ENCODE measurements at regions not wholly inside any gene's neighbourhood (a gene's known extent, or its start where the extent isn't known, plus 50 kb on each side); places are given as distances from the start of the nearest gene placed in this dataset.

DNA sequence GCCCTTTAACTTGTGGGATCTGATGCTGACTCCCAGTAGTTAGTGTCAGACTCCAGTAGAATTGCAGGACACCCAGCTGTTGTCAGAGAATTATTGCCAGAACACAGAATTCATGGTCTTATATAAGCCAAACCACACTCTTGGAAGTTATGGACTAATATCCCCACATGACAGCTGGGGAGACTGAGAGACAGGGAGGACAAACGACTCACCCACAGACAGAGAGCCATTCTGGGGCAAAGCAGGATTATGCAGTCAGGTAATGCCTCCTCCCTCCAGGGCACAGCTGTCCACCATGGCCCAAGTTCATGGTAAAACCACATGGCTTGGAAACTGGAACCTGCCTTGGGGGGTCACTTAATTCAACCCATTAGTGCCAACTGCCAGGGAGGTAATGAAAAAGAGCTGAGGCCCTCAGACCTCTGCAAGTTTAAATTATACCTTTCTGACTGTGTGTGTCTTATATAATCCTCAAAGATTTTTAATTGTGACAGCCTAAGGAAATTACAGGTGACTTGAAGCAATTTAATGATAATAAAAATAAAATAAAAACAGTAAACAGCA is 299.5 kb downstream of the BUD13 start:
- DNase-seq (ENCODE audit: low read depth), result no peak

DNA sequence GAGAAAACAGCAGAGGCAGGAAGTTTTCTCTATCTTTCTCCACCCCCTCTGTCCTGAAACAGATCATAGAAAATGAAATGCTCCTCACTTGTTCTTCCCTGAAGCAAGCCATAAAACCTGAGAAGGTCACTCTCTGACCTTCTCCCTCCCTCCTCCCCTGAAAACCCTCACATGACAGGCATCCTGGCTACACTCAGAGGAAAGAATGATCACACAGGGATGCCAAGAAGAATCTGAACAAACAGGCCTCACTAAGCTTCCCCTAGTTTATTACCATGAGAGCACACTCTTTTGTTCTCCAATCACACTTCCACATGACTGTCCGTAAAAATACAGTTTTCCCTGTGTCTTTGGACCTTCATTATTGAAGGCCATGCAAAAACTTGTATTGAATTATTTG is 300.1 kb downstream of the BUD13 start:
- DNase-seq (ENCODE audit: low read depth), result no peak

DNA sequence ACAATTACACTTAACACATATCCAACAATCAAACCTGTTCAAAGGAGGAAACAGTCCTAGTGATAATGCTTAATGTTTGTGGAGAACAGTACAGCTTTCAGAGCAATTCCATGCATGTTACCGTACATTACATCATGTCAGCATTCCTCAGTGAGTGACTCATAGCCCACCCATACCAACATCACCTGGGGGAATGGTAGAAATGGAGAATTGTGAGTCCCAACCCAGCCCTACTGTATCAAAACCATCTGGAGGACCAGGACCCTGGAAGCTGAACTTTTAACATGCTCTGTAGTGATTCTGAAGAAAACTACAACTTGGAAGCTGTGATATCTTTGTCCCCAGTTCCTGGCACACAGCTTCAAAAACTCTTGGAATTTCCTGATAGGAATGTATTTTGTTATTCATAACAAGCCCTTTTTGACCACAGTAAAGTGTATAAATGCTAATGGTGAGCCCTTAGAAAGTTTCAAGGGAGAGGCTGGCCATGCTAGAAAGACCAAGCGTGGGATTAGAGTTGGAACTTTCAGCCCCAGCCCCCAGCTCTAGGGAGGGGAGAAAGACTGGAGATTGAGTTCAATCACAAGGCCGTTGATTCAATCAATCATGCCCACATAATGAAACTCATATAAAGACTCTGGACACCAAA is 301.1 kb downstream of the BUD13 start:
- DNase-seq (ENCODE audit: low read depth), result no peak

DNA sequence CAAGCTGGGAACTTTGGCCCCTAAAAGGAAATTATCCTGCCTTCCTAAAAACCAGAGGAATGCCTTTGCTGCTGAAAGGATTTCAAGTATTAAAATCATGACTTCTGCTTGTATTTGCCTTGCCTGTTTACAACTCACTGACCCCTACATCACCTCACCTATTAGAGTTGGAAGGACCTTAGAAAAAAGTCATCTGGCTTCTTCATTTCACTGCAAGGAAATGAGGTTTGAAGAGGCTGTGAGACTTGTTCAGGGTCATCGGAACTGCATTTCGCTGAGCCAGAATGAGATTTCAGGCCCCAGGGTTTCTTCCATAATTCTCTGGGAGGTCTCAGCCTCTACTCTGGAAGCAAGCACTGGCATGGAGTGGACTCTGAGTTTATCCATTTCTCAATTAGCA is 304.1 kb downstream of the BUD13 start:
- no peak for DNase-seq (ENCODE audit: low read depth)

DNA sequence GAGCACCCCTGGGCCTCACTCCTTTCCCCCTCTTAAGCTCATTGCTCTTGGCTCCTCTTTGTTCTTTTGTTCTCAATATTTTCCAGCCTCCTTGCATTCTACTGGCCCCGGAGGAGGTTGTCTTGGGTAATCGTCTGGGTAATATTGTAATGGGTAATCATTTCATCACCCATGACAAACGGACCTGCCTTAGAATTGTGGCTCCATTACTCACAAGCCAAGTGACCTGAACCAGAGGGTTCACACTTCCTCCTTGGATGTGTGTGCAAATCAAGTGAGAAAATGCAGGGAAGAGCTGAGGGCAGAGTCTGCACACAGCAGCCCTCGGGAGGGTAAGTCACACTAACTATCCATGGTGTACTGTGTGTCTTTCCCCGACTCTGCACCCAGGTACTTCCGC is 305.0 kb downstream of the BUD13 start:
- no peak for DNase-seq (ENCODE audit: low read depth)

DNA sequence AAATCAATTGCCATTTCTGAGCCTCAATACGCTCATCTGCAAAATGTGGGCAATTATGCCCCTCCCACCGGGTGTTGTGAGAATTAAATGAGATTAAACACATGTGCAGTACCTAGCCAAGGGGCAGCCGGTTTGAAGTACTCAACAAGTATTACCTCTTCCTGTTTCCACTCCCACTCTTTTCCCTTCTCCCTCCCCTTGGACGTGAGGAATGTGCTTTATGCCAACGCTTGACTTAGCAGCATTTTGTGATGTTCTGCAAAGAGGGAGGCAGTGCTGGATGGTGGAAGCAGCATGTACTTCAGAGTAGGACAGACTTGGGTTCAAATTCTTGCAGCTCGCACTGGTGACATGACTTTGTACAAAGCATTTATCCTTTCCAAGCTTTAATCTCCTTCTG is 306.0 kb downstream of the BUD13 start:
- no peak for DNase-seq (ENCODE audit: low read depth)

DNA sequence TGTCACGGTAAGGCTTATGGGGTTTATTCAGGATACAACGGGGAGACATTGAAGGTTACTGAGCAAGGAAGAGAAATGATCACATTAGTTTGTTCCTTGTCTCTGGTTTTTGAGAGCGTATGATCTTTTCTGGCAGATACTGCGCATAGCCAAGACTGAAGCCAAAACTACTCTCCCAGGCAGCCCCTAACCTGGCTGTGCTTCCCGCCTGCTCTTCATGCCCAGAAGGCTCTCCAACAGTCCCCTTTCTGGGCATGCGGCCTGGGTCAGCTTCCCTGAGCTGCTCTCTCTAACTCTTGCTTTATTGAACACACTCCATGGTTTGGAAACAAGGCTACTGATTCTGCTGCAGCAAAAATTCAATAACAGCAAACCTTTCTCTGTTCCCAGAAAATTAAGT is 306.6 kb downstream of the BUD13 start:
- DNase-seq (ENCODE audit: low read depth), result no peak

DNA sequence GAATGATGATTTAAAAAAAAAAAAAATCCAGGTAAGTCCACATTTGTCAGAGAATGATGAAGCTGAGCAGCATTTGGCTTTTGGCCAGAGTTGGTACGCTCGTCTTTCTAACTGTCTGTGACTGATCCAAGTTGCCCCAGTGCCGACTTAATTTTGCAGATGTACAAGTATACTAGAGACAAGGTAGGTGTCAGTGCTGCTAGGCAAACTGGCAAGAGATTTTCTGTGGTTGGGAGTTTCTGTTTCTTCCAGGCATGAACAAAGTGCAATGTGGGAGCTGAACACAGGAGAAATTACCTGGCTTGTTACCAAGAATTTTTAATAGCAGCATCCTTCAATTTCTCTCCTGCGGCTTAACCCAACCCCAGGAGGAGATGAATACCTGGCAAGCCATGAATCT is 307.7 kb downstream of the BUD13 start:
- no peak for DNase-seq (ENCODE audit: low read depth)

DNA sequence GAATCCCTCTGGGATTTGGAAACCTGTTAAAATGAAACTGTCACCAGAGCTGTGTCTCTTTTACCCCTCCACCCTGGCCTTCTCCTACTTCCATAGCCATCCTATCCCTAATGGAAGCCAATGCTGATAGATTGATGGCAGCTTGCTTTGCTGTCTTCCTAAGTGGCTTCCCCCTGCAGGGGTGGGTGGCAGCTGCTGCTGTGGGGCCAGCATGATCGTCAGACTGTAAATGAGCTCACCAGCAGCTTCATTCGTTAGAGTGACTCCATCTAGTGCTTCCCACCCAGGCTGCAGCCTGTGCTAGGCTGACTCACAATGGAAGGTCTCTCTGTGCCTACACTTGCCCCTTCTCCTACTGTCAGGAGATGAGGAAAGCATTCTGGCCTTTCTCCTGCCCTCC is 311.0 kb downstream of the BUD13 start:
- no peak for DNase-seq (ENCODE audit: low read depth)

DNA sequence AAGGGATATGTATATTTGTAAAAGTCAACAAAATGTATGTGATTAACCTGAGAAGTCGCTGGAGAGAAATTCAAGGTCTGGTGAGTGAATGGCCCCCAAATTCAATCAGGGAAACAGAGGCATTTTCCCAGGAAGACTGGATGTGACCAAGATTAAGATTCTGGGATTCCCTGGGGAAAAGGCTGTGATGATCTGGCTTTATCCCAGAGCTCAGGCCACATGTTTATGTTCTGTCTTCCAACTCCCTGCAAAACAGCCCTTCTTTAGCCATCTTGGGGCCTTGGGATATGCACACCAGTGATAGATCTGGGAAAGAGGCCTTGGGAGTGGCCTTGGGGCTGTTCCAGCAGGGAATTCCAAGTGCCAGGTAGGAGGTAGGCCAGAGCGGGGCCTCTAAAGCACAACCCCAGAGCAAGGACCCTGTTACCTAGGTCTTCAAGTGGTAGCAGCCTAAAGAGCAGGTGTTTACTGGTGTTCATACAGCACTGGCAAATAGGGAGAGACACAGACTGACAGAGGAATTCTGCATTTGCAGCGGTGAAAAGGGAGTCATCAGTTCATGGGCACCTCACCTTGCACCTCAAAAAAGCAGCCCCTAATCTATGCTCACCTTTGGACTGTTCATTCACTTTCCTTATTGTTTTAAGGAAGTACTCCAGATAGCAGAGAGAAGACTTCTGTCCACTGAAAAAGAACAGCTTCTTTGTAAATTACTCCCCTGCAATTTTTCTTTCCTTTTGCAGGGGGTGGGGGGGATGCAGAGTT is 312.4 kb downstream of the BUD13 start:
- DNase-seq (ENCODE audit: low read depth), result no peak

DNA sequence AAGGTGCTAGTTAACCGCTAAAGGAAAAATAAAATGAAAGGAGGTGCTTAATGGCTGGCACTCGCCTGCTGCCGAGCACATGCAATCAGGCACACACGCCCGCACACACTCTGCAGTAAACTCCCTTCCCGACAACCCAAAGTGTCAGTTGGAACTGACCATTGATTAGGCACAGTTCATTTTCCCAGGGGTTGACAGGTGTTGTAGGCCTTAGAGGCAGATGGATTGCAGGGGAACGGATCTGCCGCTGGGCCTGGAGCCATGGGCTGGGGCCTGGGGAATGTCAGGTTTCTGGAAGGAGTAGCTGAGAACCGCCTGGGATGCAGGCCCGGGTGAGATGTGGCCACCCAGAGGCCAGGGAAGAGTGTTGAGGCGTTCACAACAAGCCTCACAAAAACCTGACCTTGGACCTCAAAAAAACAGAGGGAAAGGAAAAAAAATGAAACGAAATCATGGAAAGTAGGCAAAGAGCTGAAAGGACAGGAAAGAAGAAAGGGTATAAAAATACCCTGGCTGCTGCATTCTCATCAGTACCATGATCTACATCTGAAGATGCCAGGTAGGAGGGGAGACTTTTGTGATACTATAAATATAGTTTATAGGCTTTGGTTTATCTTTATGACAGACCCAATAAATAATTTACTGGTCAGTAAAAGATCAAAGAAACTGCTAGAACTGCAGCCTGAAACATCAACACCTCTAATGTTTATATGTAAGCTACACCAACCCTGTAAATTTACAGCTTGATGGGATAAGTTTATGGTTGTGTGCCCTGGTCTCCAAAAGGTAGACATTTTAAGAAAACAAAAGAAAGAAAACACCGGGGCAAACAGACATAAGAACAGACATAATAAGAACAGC is 313.4 kb downstream of the BUD13 start:
- no peak for DNase-seq (ENCODE audit: low read depth)

- no peak for DNase-seq (ENCODE audit: low read depth)
Observed at GRCh38 chr11:116458546-116458945, 314.2 kb downstream of the BUD13 start.

DNA sequence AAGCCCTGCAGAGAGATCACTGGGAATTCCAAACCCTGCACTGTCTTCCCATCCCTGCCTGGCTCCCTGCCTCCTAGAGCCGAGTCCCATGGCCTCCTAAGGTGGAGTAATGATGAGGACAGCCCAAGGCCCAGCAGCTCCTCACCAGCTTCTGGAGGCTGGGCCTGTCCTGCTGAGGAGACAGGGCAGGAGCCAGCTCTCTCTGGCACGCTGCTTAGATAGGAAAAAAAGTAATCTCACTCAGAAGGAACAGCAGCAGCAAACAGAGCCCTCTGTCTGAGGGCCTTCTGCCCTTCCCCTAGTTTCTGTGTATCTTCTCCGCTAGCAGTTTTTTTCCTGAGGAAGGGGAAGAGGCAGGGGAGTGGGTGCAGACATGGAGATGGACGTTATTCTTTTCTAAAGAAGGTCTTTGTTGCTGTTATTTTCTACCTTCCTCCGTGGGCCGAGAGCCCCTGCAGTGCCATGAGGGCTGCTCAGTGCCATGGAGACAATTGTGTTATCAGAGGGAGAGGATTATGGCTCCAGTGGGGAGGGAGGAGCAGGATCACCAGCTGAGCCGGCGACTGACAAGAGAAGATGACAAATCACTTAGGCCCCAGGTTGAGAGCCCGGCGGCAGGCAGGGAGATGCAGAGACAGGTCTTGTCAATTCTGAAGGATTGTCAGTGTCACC is 315.3 kb downstream of the BUD13 start:
- no peak for DNase-seq (ENCODE audit: low read depth)

DNA sequence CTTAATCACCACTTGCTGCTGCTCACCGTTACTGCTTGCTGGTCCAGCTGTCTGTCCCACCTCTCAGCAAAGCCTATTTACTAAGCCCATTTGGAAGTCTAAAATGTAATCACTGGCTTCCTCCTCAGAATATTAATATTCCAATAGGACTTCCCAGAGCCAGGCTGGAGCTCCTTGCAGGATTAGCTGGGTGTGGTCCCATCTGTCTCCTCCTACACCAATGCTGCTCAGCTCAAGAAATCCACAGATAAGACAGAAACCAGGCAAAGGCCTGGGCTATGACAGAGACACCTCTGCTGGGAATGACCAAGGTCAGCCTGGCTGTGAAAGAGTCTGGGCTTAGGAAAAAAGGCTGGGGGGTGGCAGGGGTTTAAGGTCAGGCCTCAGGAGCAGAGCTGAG is 317.8 kb downstream of the BUD13 start:
- DNase-seq (ENCODE audit: low read depth), result no peak

- peak; percentile 1 for DNase-seq (ENCODE audit: low read depth)
Observed at GRCh38 chr11:116454020-116454645, 318.7 kb downstream of the BUD13 start.

DNA sequence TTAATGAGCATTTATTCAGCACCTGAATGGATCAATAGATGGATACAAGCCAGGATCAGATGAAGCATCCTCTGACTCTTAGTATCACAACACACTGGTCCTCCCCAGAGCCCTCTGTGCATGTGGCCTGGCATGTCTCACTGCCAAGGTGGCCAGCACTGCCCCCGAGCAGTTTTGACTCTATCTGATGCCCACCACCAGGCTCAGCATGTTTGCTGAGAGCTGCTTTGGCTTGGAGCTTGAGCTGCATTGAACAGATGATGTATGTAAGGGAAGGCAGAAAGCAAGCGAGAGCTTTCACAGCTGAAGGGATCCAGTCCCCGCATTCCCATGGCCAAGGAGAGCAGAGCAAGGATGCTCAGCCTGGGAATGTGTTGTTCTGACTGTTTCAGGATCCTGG is 320.3 kb downstream of the BUD13 start:
- DNase-seq (ENCODE audit: low read depth), result no peak

GRCh38 chr11:116449522-116449921 is 323.3 kb downstream of the BUD13 start:
- no peak for DNase-seq (ENCODE audit: low read depth)

GRCh38 chr11:116446048-116446941 is 326.5 kb downstream of the BUD13 start:
- no peak for DNase-seq (ENCODE audit: low read depth)

DNA sequence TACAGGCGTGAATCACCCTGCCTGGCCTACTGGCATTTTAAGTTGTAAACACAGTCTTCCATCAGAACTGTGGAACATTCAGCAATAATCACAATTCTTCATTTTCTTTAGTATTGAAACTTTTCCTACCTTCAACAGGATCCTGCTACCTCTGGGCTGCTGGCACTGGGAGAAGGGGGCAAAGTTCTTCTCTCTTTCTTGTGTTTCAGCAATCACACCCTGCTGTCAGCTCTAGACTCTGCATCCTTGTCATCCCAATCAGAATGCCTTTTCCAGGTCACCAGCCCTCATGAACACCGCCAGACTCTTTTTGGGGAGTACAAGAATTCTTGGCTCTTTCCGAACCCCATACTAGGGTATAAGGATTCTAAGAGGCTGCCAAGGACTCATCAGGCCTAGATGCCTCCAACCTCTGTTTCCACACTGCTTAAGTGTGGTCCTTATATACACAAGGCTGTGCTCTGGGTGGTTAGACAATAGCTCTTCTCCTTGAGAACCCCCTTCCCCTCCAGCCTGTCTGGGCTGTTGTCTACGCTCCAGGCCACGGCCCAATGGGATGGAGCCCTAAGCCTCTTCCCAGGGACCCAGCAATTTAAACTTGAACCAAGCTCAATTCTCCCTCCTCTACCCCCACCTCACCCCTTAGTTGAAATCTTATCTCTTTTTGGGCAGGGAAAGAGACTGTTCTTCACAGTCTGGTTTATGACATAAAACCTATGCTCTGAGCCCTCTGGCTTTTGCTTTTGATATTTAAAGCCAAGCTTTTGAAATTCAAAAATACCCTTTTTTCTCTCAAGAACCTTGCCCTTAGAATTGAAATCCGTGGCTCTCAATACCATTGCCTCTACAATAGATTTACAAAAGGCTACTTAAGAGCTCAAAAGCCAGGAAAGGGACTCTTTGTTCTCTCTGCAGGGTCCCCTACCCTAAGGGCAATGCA is 327.4 kb downstream of the BUD13 start:
- no peak for DNase-seq (ENCODE audit: low read depth)
